ENCODE measurements at regions not wholly inside any gene's neighbourhood (a gene's known extent, or its start where the extent isn't known, plus 50 kb on each side); places are given as distances from the start of the nearest gene placed in this dataset.

GRCh38 chr2:41709702-41710599 is 337.9 kb upstream of the PKDCC start:
- no peak for DNase-seq

- DNase-seq, result no peak
Observed at GRCh38 chr2:41710944-41711343, 336.9 kb upstream of the PKDCC start.

- DNase-seq, result no peak
Observed at GRCh38 chr2:41711736-41712135, 336.1 kb upstream of the PKDCC start.

GRCh38 chr2:41716497-41716896 is 331.3 kb upstream of the PKDCC start:
- no peak for DNase-seq

- DNase-seq, result no peak
Observed at GRCh38 chr2:41717839-41718238, 330.0 kb upstream of the PKDCC start.

- no peak for DNase-seq
Observed at GRCh38 chr2:41718705-41719104, 329.1 kb upstream of the PKDCC start.

- DNase-seq, result peak; percentile 68
Observed at GRCh38 chr2:41719756-41720155, 328.1 kb upstream of the PKDCC start.

- DNase-seq, result no peak
Observed at GRCh38 chr2:41720331-41721251, 327.2 kb upstream of the PKDCC start.

- DNase-seq, result no peak
Observed at GRCh38 chr2:41722668-41723369, 325.0 kb upstream of the PKDCC start.

GRCh38 chr2:41723526-41723925 is 324.3 kb upstream of the PKDCC start:
- DNase-seq, result peak; percentile 19

GRCh38 chr2:41724465-41724864 is 323.4 kb upstream of the PKDCC start:
- DNase-seq, result no peak

- no peak for DNase-seq
Observed at GRCh38 chr2:41725901-41726300, 321.9 kb upstream of the PKDCC start.

GRCh38 chr2:41726364-41726763 is 321.5 kb upstream of the PKDCC start:
- no peak for DNase-seq

GRCh38 chr2:41727152-41727551 is 320.7 kb upstream of the PKDCC start:
- no peak for DNase-seq

- no peak for DNase-seq
Observed at GRCh38 chr2:41727711-41728110, 320.1 kb upstream of the PKDCC start.

- DNase-seq, result no peak
Observed at GRCh38 chr2:41728788-41729338, 319.0 kb upstream of the PKDCC start.

GRCh38 chr2:41729800-41730364 is 317.9 kb upstream of the PKDCC start:
- DNase-seq, result no peak

GRCh38 chr2:41735006-41735405 is 312.8 kb upstream of the PKDCC start:
- DNase-seq, result no peak

GRCh38 chr2:41735476-41735875 is 312.3 kb upstream of the PKDCC start:
- no peak for DNase-seq

GRCh38 chr2:41736105-41736567 is 311.7 kb upstream of the PKDCC start:
- DNase-seq, result no peak

- DNase-seq, result no peak
Observed at GRCh38 chr2:41736586-41736985, 311.2 kb upstream of the PKDCC start.

GRCh38 chr2:41737888-41738287 is 309.9 kb upstream of the PKDCC start:
- DNase-seq, result no peak
